ENCODE measurements at regions not wholly inside any gene's neighbourhood (a gene's known extent, or its start where the extent isn't known, plus 50 kb on each side); places are given as distances from the start of the nearest gene placed in this dataset.

GRCh38 chr5:109267283-109267682, 142.5 kb downstream of the PJA2 start:
- TF ChIP-seq CTCF (conservative IDR thresholded peaks at IDR 0.05), result no peak
- TF ChIP-seq EZH2 (IDR thresholded peaks at IDR 0.05; ENCODE audit: low read depth), result no peak
